ENCODE measurements at regions not wholly inside any gene's neighbourhood (a gene's known extent, or its start where the extent isn't known, plus 50 kb on each side); places are given as distances from the start of the nearest gene placed in this dataset.

GRCh38 chr6:137407816-137408215, 86.4 kb downstream of the OLIG3 start:
- TF ChIP-seq CTCF (IDR thresholded peaks at IDR 0.05; ENCODE audit: control extremely low read depth in 1 of 3, insufficient read depth in 1 of 3, low read depth in 1 of 3, low read length in 3 of 3) (no peak), MAX (IDR thresholded peaks at IDR 0.05) (no peak), EP300 (IDR thresholded peaks at IDR 0.05; ENCODE audit: borderline replicate concordance in 1 of 2, low read depth in 2 of 2, low read length in 2 of 2) (no peak), PHF8 (conservative IDR thresholded peaks at IDR 0.05; ENCODE audit: low read depth, low read length) (no peak), SP2 (IDR thresholded peaks at IDR 0.05; ENCODE audit: low read length) (no peak), CEBPB (IDR thresholded peaks at IDR 0.05; ENCODE audit: low read depth, low read length) (no peak), RAD21 (IDR thresholded peaks at IDR 0.05 in 1 of 2, conservative IDR thresholded peaks at IDR 0.05 in 1 of 2; ENCODE audit: low read depth in 2 of 2, low read length in 2 of 2) (no peak)

Data from H1 (cell line).